ENCODE measurements at regions not wholly inside any gene's neighbourhood (a gene's known extent, or its start where the extent isn't known, plus 50 kb on each side); places are given as distances from the start of the nearest gene placed in this dataset.

GRCh38 chr7:136067277-136067676, 90.1 kb upstream of the MTPN start:
- intact Hi-C loops (cut with DNase I) = no loop called here
- DNase-seq = no peak

DNA sequence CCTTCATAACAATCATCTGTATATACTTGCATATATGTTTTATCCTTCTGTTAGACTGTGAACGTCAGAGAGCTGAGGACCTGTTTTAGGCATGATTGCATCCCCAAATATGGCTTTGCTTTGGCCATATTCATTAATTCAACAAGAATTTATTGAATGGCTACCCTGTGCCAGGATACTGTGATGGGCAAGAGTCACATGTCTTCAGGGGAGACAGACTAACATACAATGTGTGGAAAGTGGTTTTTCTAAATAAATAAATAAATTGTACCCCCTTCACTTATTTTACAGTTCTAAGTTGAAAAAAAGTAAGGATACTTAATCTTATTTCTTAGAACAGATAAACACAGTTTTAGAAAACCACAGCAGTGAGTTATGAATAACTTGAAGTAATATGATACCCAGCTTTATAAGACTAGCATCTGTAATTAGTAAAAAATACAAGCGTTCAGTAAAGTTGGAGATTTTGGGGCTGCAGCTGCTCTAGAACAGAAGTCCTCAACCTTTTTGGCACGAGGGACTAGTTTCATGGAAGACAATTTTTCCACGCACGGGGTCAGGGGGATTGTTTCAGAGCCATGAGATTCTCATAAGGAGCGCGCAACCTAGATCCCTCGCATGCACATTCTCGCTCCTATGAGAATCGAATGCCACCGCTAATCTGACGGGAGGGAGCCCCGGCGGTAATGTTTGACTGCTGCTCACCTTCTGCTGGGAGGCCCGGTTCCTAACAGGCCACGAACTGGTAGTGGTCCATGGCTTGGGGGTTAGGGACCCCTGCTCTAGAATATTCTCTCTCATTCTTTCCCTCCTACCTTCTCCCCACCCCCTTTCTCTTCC, 89.4 kb upstream of the MTPN start:
- no peak for DNase-seq
- intact Hi-C loops (cut with DNase I) = no loop called here

DNA sequence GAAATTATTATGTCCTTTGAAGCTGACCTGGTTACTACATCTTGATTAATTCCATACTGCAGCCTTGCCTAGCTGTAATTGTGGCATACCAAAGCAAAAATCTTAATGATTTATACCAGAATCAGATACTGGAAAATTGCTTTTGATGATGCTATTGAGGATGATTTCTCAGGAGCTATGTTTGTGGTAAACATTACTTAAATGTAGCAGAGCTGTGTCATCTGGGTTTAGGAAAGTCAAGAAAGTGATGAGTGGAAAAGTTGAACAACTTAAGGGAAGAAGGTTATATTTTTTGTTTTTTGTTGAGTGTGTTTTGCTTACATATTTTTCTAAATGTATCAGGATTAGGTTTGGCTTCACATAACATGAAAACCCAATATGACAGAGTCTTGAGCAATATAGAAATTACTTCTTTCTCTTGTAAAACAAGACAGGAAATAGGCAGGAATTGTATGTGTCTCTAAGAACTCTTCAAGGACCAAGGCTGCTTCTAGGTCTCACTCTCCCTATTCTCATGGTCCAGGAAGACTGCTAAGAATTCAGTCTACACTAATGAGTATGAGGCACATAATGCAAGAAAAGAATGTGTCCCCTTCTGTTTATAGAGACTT, 87.6 kb upstream of the MTPN start:
- no peak for DNase-seq
- intact Hi-C loops (cut with DNase I) = no loop called here

- intact Hi-C loops (cut with DNase I) = no loop called here
- no peak for DNase-seq
These were observed 86.9 kb upstream of the MTPN start for GRCh38 chr7:136064081-136064480.

GRCh38 chr7:136063326-136063666, 86.1 kb upstream of the MTPN start:
- peak in 1 of 42 donors; percentile 7 for DNase-seq
- intact Hi-C loops (cut with DNase I) = no loop called here

DNA sequence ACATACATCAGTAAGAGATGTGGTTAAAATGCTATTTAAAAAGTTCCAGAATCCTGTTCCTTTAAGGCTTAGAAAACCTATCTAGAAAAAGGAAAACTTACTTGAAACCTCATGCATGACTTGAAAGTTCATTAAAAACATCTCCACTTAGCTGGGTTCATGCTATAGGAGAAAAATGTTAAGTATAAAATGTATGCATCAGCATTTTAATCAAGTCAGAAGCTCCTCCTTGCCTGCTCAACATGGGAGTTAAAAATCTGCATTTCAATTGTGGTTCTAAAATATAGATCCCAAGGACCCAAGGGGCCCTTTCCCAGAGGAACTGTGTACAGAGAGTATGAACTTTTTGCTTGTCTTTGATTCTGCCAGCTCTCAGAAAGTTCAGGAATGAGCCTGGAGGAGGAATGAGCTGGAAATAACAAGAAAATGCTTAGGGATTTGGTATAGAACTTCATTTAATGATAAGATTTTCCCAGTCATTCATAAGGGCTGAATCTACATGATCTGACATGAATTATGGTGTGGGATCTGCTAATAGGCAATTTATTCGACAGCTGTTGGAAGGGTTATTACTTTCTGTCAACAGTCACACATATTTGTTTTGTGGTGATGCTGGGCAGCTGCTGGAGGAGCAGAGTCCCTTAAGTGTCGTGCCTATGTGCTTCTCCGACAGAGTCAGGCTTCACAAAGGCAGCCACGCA, 85.6 kb upstream of the MTPN start:
- intact Hi-C loops (cut with DNase I) = no loop called here
- peak in 2 of 42 donors; percentile 12 to 13 for DNase-seq

- no peak for DNase-seq
- intact Hi-C loops (cut with DNase I) = no loop called here
These were observed 84.3 kb upstream of the MTPN start for GRCh38 chr7:136061433-136061832.

DNA sequence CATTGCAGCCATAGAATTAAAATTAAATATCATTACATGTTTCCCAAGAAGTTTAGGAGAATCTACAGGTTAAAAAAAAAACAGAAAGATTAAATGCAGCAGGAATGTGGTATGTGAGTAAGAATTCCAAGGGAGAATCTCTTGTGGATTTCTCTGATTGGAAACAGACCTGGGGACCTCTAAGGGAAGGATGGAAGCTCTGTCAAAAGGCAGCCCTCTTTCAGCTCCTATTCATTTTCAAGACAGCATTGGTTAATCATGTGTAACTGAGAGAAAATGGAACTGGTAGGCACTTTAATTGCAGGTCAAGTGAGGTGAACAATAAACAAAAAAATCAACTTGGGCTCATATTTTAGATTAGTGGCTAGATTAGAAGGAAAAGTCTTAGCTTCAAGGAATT, 81.4 kb upstream of the MTPN start:
- DNase-seq = no peak
- intact Hi-C loops (cut with DNase I) = no loop called here

- intact Hi-C loops (cut with DNase I) = no loop called here
- no peak for DNase-seq
These were observed 80.3 kb upstream of the MTPN start for GRCh38 chr7:136057509-136057908.

DNA sequence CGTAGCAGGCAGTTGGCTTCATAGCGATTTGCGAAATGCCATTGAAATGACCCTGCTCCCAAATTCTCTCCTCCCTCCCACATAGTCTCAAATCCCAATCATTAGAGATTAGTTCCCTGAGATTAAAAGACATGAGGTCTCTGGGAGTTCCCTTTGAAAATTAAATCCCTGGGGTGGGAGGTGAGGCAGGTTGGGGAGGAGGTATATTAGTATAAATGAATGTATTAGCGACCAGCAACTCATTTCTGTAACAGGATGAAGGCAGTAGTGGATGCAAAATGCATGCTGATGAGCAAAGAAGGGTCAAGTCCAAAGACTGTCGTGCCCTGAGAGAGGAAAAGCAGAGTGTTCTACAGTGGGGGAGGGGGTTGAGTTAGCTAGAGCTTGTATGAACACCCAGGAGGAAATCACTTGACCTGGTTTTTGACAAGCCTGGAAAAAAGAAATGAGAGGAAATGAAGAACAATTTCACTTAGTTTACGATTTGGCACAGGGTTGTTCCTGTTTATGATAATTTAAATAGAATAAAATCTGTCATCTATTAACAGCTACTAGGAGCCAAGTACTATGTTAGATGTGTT, 79.6 kb upstream of the MTPN start:
- intact Hi-C loops (cut with DNase I) = no loop called here
- peak in 5 of 42 donors; percentile 9 to 39 (median 17) for DNase-seq

- DNase-seq = no peak
- intact Hi-C loops (cut with DNase I) = no loop called here
These were observed 78.1 kb upstream of the MTPN start for GRCh38 chr7:136055266-136055665.

DNA sequence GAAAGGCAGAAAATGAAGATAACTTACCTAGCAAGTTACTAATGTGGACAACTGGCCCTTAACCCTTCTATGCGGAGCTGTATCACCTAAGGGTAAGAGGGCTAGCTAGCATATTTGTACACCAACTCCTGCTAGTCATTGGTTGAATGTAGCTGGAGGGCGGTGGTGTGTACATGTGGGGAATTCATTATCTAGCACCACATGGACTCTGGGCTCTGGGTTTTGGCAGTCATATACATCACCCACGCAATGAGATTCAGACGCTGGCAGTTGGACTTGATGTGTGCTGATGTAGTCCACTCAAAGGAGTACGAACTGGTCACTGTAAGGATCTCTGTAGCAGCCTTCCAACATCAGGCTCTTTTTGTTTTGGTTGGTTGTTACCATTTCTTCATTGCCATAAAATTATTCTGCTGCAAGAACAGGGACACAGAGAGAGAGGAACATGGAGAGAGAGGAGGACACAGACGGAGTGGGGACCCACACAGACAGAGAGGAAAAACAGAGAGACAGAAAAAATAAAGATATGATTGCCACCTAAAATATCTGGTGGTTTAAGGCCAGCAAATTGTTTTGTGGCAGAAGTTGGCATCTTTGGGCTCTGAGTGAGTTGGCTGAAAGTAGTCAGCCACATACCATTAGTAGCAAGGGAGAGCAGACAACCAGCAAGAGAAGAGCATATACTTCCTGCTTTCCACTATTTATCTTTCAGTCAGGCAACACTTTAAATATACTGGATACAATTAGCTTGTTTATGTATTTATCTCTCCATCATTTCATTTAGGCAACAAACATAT, 76.7 kb upstream of the MTPN start:
- intact Hi-C loops (cut with DNase I) = no loop called here
- no peak for DNase-seq

- intact Hi-C loops (cut with DNase I) = no loop called here
These were observed 74.2 kb upstream of the MTPN start for GRCh38 chr7:136051203-136051928.

DNA sequence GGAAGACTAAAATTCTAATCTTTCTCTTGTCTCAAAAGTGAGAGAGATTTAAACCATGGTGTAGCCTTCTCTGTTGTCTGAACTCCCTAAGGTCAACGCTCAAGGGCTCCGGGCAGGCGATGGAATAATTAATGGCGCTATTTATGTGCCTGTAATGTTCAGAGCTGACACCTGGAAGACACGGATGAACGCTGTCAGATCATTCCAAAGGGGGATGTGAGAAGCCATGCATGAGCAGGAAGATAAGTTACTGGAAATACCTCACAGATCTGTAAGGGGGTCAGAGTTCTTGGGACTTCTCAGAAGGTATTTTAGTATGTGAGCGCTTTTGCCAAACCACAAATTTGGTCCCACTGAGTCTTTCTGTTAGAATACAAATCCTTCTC, 73.3 kb upstream of the MTPN start:
- DNase-seq = no peak
- intact Hi-C loops (cut with DNase I) = no loop called here

More at GRCh38 chr7:136051203-136051928, 74.2 kb upstream of the MTPN start:
- no peak for DNase-seq

DNA sequence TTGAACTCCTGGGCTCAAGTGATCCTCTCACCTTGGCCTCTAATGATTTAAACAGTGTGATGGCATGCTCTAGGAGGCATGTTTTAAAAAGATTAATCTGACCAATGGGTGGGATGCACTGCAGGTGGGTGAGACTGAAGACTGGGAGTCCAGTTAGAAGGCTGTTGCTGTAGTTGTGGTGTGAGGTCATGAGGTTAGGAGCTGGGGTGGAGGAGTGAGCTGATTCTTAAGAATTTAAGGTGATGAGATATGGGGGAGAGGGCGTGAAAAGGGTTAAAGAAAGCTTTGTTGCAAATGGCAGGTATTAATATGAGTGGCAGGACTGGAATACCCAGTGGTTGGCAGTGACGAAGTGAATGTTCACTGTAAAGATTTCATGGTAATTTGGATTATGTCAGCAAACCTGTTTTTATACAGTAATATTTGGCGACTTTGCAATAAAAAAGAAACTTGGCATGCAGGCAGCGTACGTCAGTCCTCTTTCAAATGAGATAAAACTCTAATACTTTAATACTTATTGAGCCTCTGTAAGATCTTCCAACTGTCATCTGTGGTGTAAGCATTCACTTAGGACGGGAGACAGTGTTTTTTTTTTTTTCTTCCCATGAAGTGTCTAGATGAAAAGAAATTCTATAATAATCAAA, 72.8 kb upstream of the MTPN start:
- intact Hi-C loops (cut with DNase I) = no loop called here
- no peak for DNase-seq

- intact Hi-C loops (cut with DNase I) = no loop called here
- no peak for DNase-seq
These were observed 72.0 kb upstream of the MTPN start for GRCh38 chr7:136049117-136049516.

DNA sequence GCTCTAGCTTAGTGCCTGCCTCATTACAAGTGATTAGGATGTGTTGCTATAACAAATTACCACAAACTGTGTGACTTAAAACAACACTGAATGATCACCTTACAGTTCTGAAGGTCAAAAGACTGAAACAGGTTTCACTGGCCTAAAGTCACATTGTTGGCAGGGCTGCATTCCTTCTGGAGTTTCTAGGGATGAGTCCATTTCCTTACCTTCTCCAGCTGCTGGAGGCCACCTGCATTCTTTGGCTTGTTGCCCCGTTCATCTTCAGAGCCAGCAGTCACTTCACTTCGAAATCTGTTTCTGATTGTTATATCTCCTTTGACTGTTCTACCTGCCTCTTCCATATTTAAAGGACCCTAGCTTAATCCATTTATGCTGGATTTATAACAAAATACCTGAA, 69.4 kb upstream of the MTPN start:
- DNase-seq = no peak
- intact Hi-C loops (cut with DNase I) = no loop called here

DNA sequence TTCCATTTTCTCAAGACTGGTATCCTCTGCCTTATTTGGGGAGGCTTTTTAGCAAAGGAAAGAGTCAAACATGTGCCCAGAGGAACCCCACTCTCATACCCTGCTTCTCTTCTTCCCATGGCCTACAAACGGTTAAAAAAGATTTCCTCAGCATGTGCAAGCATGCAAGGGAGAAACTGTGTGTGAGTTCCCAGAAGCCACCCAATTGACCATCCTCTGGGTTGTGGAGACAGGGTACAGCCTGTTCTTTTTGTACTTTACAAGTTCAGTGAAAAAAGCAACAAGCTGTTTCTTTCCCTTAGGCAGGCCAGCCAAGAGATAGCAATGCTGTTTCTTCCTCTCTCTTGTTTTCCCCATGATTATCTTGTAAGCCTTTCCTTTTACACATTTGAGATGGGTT, 68.8 kb upstream of the MTPN start:
- intact Hi-C loops (cut with DNase I) = no loop called here
- DNase-seq = no peak

Data from head of caudate nucleus (tissue), 42 donors.